IMR-90 (cell line): ENCODE measurements at regions not wholly inside any gene's neighbourhood (a gene's known extent, or its start where the extent isn't known, plus 50 kb on each side); places are given as distances from the start of the nearest gene placed in this dataset.

Source experiments
- ATAC-seq: fragments of 200-7000 bp; cut with Tn5 transposase; 2 replicates; pipeline ENCODE4 v1.9.1; 2020; ENCODE audit warnings: low read depth, mild to moderate bottlenecking, moderate library complexity
- BruUV-seq: library from RNA; stranded (reverse); fragments of 400-500 nt; replicated peaks from 2 replicates; lab custom pipeline; 2021; lab: Mats Ljungman, UMichigan
- CTCF ChIA-PET: fragments of 300-600 bp; formaldehyde crosslinking; extraction: SDS; loops from one replicate; lab custom pipeline; 2021; ENCODE audit warnings: antibody characterized with exemption; lab: Yijun Ruan, JAX
- POLR2A ChIA-PET: fragments of 300-600 bp; sonication (Branson Sonifier 250); formaldehyde crosslinking; loops from one replicate; lab custom pipeline; 2022; ENCODE audit warnings: antibody characterized with exemption; ENCODE audit not compliant: unreplicated experiment; lab: Charles Lee
- DNase-seq: peaks from one replicate; pipeline ENCODE4 v3.0.0; 2013
- H2AFZ ChIP-seq: replicated peaks from 2 replicates; pipeline ENCODE3; 2013; ENCODE audit warnings: low read length, mild to moderate bottlenecking; ENCODE audit not compliant: poor library complexity
- H2AK5ac ChIP-seq: 2 replicates; pipeline ENCODE4 v1.6.1; 2013; ENCODE audit warnings: low read depth, low read length, inconsistent platforms
- H2AK9ac ChIP-seq: replicated peaks from 2 replicates; pipeline ENCODE3; 2013; ENCODE audit warnings: mild to moderate bottlenecking, low read depth, low read length, moderate library complexity; ENCODE audit not compliant: poor library complexity
- H2BK120ac ChIP-seq: 2 replicates; pipeline ENCODE4 v1.6.1; 2013; ENCODE audit warnings: low read depth, low read length, inconsistent platforms
- H2BK15ac ChIP-seq: 3 replicates; pipeline ENCODE4 v1.6.1; 2013; ENCODE audit warnings: low read depth, low read length, inconsistent platforms
- H2BK20ac ChIP-seq: 2 replicates; pipeline ENCODE4 v1.6.1; 2013; ENCODE audit warnings: low read depth, mild to moderate bottlenecking, inconsistent platforms, low read length, moderate library complexity
- H2BK5ac ChIP-seq: 2 replicates; pipeline ENCODE4 v1.6.1; 2013; ENCODE audit warnings: mild to moderate bottlenecking, low read depth, low read length, inconsistent platforms; ENCODE audit not compliant: poor library complexity, severe bottlenecking
- H3K14ac ChIP-seq: replicated peaks from 2 replicates; pipeline ENCODE4 v1.6.1; 2013; ENCODE audit warnings: low read depth, low read length, inconsistent platforms
- H3K18ac ChIP-seq: 2 replicates; pipeline ENCODE4 v1.6.1; 2013; ENCODE audit warnings: low read depth, low read length, control low read depth
- H3K23ac ChIP-seq: 2 replicates; pipeline ENCODE4 v1.6.1; 2013; ENCODE audit warnings: low read depth, low read length, inconsistent platforms
- H3K27ac ChIP-seq: 2 replicates; pipeline ENCODE4 v1.5.1; 2013; ENCODE audit warnings: mild to moderate bottlenecking, control low read depth, low read length; ENCODE audit not compliant: insufficient read depth
- H3K27me3 ChIP-seq: 2 replicates; pipeline ENCODE4 v1.6.1; 2013; ENCODE audit warnings: low read length; ENCODE audit not compliant: control insufficient read depth, insufficient read depth
- H3K36me3 ChIP-seq: 2 replicates; pipeline ENCODE4 v1.6.1; 2013; ENCODE audit warnings: low read length, mixed read lengths; ENCODE audit not compliant: control insufficient read depth, insufficient read depth
- H3K4ac ChIP-seq: 2 replicates; pipeline ENCODE4 v1.6.1; 2013; ENCODE audit warnings: low read depth, low read length, inconsistent platforms
- H3K4me1 ChIP-seq: 2 replicates; pipeline ENCODE4 v1.6.1; 2013; ENCODE audit warnings: low read length, mixed read lengths; ENCODE audit not compliant: control insufficient read depth, insufficient read depth
- H3K4me2 ChIP-seq: 2 replicates; pipeline ENCODE4 v1.6.1; 2013; ENCODE audit warnings: low read depth, mild to moderate bottlenecking, control low read depth, low read length, moderate library complexity
- H3K4me3 ChIP-seq: 2 replicates; pipeline ENCODE4 v1.5.1; 2013; ENCODE audit warnings: low read depth, mild to moderate bottlenecking, control low read depth, low read length, moderate library complexity; ENCODE audit not compliant: insufficient read depth
- H3K56ac ChIP-seq: 2 replicates; pipeline ENCODE4 v1.6.1; 2013; ENCODE audit warnings: low read length, inconsistent platforms; ENCODE audit not compliant: insufficient read depth; ENCODE audit errors: extremely low read depth
- H3K79me1 ChIP-seq, 2 experiments: 2 replicates each; pipeline ENCODE4 v1.6.1; 2013; ENCODE audit warnings: low read length in 2 of 2, inconsistent platforms in 1 of 2, low read depth in 1 of 2
- H3K9ac ChIP-seq: 2 replicates; pipeline ENCODE4 v1.6.1; 2013; ENCODE audit warnings: low read depth, low read length, control low read depth
- H3K9me1 ChIP-seq: 2 replicates; pipeline ENCODE4 v1.6.1; 2013; ENCODE audit warnings: low read length, inconsistent platforms; ENCODE audit not compliant: insufficient read depth
- H3K9me3 ChIP-seq: 2 replicates; pipeline ENCODE4 v1.6.1; 2013; ENCODE audit warnings: low read length; ENCODE audit not compliant: control insufficient read depth, insufficient read depth
- H4K20me1 ChIP-seq: 2 replicates; pipeline ENCODE4 v1.6.1; 2013; ENCODE audit warnings: low read length, inconsistent platforms; ENCODE audit not compliant: insufficient read depth
- H4K5ac ChIP-seq: 2 replicates; pipeline ENCODE4 v1.6.1; 2013; ENCODE audit warnings: mild to moderate bottlenecking, low read depth, low read length, control low read depth
- H4K8ac ChIP-seq, 2 experiments: 2 replicates each; pipeline ENCODE4 v1.6.1; 2013; ENCODE audit warnings: low read depth in 2 of 2, low read length in 2 of 2, control low read depth in 1 of 2, inconsistent platforms in 1 of 2
- H4K91ac ChIP-seq: 2 replicates; pipeline ENCODE4 v1.6.1; 2013; ENCODE audit warnings: low read depth, low read length, inconsistent platforms; ENCODE audit not compliant: insufficient read depth
- FOS ChIP-seq: fragments of 150-350 bp; IDR thresholded peaks from 2 replicates; pipeline ENCODE4 v1.6.1; 2016; ENCODE audit warnings: low read depth, low read length
- MAZ ChIP-seq: IDR thresholded peaks from 2 replicates; pipeline ENCODE4 v1.6.1; 2012; ENCODE audit warnings: low read depth, mild to moderate bottlenecking, low read length, improper control_type of control experiment, moderate library complexity, borderline replicate concordance
- MXI1 ChIP-seq: IDR thresholded peaks from 2 replicates; pipeline ENCODE4 v1.6.1; 2012; ENCODE audit warnings: low read depth, mild to moderate bottlenecking, low read length, moderate library complexity, borderline replicate concordance
- NFE2L2 ChIP-seq: fragments of 150-350 bp; IDR thresholded peaks from 2 replicates; pipeline ENCODE4 v1.6.1; 2016; ENCODE audit warnings: low read depth, mild to moderate bottlenecking, low read length
- RFX5 ChIP-seq: IDR thresholded peaks from 2 replicates; pipeline ENCODE4 v1.8.0; 2012; ENCODE audit warnings: low read depth, mild to moderate bottlenecking, low read length, moderate library complexity
- SMC3 ChIP-seq: fragments of 150-350 bp; IDR thresholded peaks from 2 replicates; pipeline ENCODE4 v1.6.1; 2016; ENCODE audit warnings: low read depth, mild to moderate bottlenecking, antibody characterized with exemption, low read length, moderate library complexity
- USF2 ChIP-seq: fragments of 150-350 bp; IDR thresholded peaks from 2 replicates; pipeline ENCODE4 v1.6.1; 2017; ENCODE audit warnings: mild to moderate bottlenecking, antibody characterized with exemption, low read length, low read depth
- WGBS, 2 experiments: methylation state at CpG; one replicate each; pipeline versions ENCODE4 v1.1.5 to v1.1.7; 2013; ENCODE audit warnings: missing lambda C conversion rate in 2 of 2; ENCODE audit not compliant: insufficient read length in 1 of 2; ENCODE audit errors: extremely low coverage in 2 of 2; 5-methylcytosine and 5-hydroxymethylcytosine counted together
- dilution Hi-C: fragments of 300-500 bp; cut with HindIII; formaldehyde crosslinking; loops from one replicate; pipeline ENCODE4 v1.14.3; 2018; ENCODE audit warnings: low sequenced_read_pairs; ENCODE audit not compliant: unreplicated experiment
- in situ Hi-C: fragments of 300-500 bp; cut with MboI; formaldehyde crosslinking; loops from 3 replicates; pipeline ENCODE4 v1.14.3; 2019; ENCODE audit warnings: low sequenced_read_pairs, inconsistent platforms, mixed read lengths
- intact Hi-C: fragments of 100-400 bp; cut with micrococcal nuclease; formaldehyde crosslinking; loops from 2 replicates; pipeline ENCODE4 v1.10.0; 2022
- TF ChIP-seq, protein P1 (sequence below): fragments of 150-350 bp; IDR thresholded peaks from 2 replicates; pipeline ENCODE4 v1.6.1; 2016; ENCODE audit warnings: low read depth, mild to moderate bottlenecking, low read length, moderate library complexity, borderline replicate concordance

GRCh38 chr1:10940451-10940804 lies 72.0 kb upstream of the TARDBP start (continued):
- TF ChIP-seq NFE2L2: no peak
- TF ChIP-seq, protein P1, sequence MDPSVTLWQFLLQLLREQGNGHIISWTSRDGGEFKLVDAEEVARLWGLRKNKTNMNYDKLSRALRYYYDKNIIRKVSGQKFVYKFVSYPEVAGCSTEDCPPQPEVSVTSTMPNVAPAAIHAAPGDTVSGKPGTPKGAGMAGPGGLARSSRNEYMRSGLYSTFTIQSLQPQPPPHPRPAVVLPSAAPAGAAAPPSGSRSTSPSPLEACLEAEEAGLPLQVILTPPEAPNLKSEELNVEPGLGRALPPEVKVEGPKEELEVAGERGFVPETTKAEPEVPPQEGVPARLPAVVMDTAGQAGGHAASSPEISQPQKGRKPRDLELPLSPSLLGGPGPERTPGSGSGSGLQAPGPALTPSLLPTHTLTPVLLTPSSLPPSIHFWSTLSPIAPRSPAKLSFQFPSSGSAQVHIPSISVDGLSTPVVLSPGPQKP: no peak
- no peak for TF ChIP-seq SMC3
- TF ChIP-seq MAZ: no peak

- Histone ChIP-seq H3K36me3 (no peaks in the 10 kb centered on the region), H3K4ac (no peak overlapping the region), H3K56ac (no peak overlapping the region), H3K18ac (no peak overlapping the region), H2AK9ac (no peak overlapping the region), H2BK20ac (no peak overlapping the region), H3K14ac (no peak overlapping the region), H3K9me1 (no peaks in the 10 kb centered on the region), H3K9me3 (no peaks in the 10 kb centered on the region), H2BK15ac (no peak overlapping the region), H3K27ac (no peak overlapping the region), H4K5ac (no peak overlapping the region), H4K8ac (no peak overlapping the region), H3K9ac (no peak overlapping the region), H4K20me1 (no peaks in the 10 kb centered on the region), H3K23ac (no peak overlapping the region), H3K4me1 (peaks cover 7% of the 10 kb centered on the region; the same call in 1 of the 2 replicates), H3K4me2 (no peak overlapping the region), H2BK120ac (no peak overlapping the region), H2AK5ac (no peak overlapping the region), H4K91ac (no peak overlapping the region), H2BK5ac (no peak overlapping the region), H3K4me3 (no peak overlapping the region), H3K79me1 (no peaks in the 10 kb centered on the region), H3K27me3 (peaks cover 41% of the 10 kb centered on the region), H2AFZ (peak overlapping the region; percentile 70)
- in situ Hi-C loops (loop anchor here (5.0 kb wide), 1 partner anchor 429 kb away; no protein-coding TSS in a partner anchor), dilution Hi-C loops (no loop called here), intact Hi-C loops (no loop called here)
- no peak for DNase-seq
- no peak for TF ChIP-seq USF2
- TF ChIP-seq MAZ: no peak
- TF ChIP-seq MXI1: no peak
- no peak for TF ChIP-seq NFE2L2
- TF ChIP-seq, protein P1: no peak
- TF ChIP-seq RFX5: no peak
- no peak for TF ChIP-seq FOS
- no CpG with 5 or more reads among the region's 7 CpGs for WGBS, 2 experiments
- ATAC-seq: no peak
- no TSS peak for BruUV-seq
- ChIA-PET CTCF (no interaction called here), POLR2A (no interaction called here)
These were observed 71.6 kb upstream of the TARDBP start for GRCh38 chr1:10940838-10941237.
